Panc1 (cell line): ENCODE measurements at regions not wholly inside any gene's neighbourhood (a gene's known extent, or its start where the extent isn't known, plus 50 kb on each side); places are given as distances from the start of the nearest gene placed in this dataset.

Source experiments
- CTCF ChIP-seq: fragments of 450-650 bp; IDR thresholded peaks from 2 replicates; pipeline ENCODE4 v1.5.1; 2017; ENCODE audit warnings: mild to moderate bottlenecking
- POLR2AphosphoS5 ChIP-seq: IDR thresholded peaks from 2 replicates; pipeline ENCODE4 v1.6.1; 2012; ENCODE audit warnings: mild to moderate bottlenecking, low read depth, low read length, moderate library complexity
- REST ChIP-seq, 2 experiments: IDR thresholded peaks; 2 replicates each; pipeline ENCODE4 v1.6.1; 2011 to 2012; ENCODE audit warnings: low read depth in 2 of 2, control low read depth in 1 of 2, low read length in 1 of 2, mild to moderate bottlenecking in 1 of 2, moderate library complexity in 1 of 2; ENCODE audit not compliant: insufficient read depth in 1 of 2
- SIN3A ChIP-seq: IDR thresholded peaks from 2 replicates; pipeline ENCODE4 v1.6.1; 2012; ENCODE audit warnings: low read depth, mild to moderate bottlenecking, low read length, moderate library complexity, borderline replicate concordance; ENCODE audit not compliant: insufficient read depth

- no peak for TF ChIP-seq REST (IDR thresholded peaks at IDR 0.05; ENCODE audit: insufficient read depth in 1 of 2, low read depth in 2 of 2, low read length in 1 of 2)
- TF ChIP-seq CTCF = no peak
- no peak for TF ChIP-seq POLR2AphosphoS5
- TF ChIP-seq SIN3A = no peak
Measured at GRCh38 chr5:67657055-67657454, 460.5 kb upstream of the CD180 start.
